HG03066 (cell line): ENCODE measurements at regions not wholly inside any gene's neighbourhood (a gene's known extent, or its start where the extent isn't known, plus 50 kb on each side); places are given as distances from the start of the nearest gene placed in this dataset.

Source experiments
- ATAC-seq: cut with Tn5 transposase; IDR thresholded peaks from one replicate; pipeline ENCODE4 v1.9.1; 2021; ENCODE audit warnings: low read depth; ENCODE audit not compliant: unreplicated experiment

DNA sequence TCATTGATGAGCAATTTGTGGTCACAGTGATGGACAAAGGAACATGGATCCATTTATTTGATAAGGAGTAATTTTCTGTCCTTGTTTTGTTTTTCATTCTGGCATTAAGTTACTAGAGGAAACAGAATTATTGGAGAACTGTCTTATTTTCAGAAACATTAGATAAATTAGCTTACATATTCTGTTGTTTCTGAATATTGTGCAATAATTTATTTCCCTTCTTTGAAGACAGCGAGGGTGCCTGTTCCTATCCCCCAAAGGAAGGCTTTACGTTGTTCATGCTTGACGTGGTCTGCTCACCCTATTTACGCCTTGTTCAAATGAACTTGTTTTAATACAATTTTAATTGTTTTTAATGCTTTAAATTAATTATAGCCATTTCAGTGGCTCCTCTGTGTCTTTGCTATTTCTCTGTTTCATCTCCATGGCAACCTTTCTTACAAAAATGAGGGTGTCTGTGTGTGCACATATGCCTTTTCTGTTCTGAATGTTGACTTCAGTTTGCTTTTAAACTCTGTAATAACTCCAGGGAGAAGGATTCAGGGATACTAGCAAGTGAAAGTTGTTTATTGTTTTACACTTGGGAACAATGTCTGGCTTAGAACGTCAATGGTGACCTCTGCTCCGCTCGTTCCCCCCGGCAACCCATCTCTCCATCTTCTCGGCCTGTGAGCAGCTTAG is 138.3 kb upstream of the PLET1 start:
- no peak for ATAC-seq

DNA sequence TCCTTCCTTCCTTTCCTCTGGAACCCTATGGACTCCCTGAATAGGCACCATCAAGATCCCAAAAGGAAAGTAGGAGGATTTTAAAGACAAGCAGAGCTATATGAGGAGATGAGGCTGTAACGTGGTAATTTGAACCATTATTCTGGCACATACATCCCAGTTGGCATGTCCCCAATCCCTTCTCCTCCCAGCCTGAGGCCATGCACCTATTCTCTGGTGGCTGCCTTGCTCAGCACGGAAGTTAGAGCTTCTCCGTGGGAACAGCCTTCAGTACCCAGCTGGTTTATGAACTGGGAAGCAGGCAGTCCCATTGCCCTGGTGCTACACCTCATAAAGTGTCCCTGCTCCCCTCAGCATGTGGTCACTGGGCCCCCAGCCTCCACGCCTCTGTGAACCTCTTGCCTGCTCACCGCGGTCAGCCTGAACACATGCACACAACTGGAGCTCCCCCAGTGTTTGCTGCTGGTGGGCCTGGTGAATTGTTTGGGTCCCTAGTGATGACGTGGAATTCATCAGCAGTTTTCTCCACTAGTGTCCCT is 139.9 kb upstream of the PLET1 start:
- ATAC-seq: no peak

DNA sequence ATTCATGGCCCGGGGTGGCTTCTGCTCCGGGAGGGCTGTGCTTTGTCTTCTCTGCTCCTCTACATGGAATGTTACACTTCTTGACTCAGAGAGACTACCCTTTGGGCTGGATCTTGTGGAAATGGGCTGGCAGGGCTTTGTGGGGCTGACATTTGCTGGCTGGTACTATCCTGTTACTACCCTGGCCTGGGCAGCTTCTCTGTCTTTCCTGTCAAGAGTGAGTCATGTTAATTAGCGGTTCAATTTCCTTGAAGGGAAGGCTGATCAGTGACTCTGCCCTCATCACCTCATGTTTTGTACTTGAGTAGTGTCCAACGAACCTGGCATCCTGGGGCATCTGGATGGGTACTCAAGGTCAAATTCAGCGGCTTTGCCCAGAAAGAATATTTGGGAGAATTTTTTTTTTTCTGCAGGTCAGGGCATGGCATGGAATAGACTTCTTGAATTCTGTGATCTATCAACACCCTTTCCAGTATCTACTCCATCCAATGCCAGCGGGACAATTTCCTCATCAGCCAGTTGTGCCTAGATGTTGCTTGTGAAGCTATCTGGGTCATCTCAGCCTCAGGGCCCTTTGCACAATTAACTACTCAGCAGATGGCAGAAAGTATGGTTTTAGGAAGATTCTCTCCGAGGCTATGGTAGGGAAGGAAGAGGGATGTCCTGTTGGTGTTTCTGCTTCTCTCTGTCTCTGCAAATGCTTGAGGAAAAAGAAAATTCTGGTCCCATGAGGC is 140.5 kb upstream of the PLET1 start:
- no peak for ATAC-seq

DNA sequence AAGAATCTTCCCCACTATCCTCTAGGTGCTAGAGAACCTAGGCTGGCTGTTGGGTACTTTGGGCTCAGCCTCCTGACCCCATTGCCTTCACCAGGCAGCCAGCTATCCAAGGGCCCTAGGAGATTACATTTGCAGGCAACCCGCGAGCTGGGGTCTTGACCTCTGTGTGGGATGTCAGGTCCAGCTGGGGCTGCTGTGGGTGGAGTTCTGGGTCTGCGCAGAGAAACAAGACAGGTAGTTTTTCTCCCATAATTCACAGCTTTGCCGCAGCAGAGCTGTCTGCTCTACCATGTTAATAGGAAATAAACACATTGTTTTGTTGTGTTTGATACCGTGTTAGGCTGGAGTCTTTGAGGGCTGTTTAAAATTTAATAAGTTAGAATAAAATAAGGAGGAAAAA is 142.8 kb upstream of the PLET1 start:
- ATAC-seq: no peak

DNA sequence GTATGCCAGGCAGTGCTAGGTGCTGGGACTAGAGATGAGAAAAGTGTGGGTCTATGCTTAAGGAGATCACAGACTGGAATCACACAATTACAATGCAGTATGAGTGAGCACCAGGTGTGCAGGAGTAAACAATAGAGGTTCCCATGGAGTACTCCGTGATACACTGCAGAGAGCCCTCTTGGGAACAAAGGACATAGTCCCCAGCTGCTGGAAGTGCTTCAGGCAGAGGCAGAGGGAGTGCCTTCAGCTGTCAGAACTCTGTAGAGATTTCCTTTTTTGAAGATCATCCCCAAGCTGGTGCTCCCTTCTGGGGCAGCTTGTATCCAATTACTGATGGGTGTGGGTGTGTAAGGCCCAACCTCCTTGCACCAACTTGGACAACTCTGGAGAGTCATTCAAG is 143.5 kb upstream of the PLET1 start:
- ATAC-seq: no peak

DNA sequence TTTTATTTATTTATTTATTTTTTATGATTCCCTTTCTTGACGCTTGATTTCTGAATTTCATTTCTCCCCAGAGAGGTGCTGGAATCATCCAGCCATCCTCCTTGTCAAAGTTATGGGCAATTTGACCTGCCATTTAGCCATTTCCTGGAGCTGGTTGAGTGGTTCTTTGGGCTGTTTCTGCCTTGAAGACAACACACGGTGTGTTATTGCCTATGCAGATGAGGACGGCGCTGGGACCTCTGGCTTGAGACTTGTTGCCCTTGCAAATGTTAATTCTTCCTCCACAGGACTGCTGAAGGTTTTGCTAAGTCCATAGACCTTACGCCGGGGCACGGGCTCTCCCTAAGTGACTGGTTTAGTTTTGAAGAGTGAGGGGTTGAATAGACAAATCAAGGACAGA is 147.9 kb upstream of the PLET1 start:
- ATAC-seq: no peak

DNA sequence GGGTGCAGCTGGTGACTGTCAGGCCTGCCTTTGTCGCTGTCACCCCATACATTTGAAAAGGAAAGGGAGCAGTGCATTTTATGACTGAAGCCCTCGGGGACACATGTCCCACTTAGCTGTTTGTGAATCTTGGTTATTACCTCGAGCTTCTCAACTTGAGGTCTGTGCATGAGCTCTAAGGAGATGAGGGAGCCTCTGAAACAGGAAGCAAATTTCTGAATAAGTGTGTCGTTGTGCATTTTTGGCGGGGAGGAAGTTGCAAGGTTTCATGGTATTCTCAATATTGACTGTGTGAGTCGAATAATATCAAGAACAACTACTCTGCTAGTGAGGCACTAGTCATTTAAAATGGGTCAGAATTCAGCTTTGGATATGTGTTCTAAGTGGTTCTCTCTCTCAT is 149.7 kb upstream of the PLET1 start:
- ATAC-seq: no peak

DNA sequence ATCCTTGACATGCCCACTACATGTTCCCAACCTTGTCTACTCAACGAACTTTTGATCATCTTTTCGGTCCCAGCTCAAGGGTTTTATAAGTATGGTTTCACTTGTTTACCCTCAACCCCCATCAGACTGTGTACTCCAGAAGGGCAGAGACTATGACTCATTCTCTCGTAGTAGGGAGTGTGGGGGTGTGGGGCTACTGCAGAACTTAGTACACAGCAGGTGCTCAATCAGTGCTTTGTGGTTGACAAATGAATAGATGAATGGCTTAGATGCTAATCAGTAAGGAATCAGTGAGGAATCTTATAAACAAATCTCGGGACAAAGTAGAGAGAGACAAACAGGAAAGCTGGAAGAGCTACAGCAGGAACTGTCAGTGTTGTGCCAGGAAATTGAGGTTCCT is 151.7 kb upstream of the PLET1 start:
- ATAC-seq: no peak

DNA sequence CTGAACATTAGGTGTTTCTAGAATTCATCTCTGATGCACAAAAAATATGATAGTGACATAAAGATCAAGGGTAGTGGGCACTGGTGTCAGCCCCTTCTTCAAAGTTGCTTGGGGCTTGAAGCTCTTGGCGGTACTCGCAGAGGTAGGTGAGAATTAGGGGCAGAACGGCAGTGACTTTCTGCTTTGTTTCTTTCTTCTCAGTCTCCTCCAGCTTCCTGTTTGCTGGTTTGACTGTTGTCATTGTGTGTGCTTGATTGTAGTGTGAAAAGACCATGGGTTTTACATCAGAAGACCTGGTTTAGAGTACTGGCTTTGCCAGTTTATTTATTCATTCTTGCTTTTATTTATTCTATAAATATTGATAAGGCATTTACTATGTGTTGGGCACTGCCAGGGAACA is 156.7 kb upstream of the PLET1 start:
- no peak for ATAC-seq

DNA sequence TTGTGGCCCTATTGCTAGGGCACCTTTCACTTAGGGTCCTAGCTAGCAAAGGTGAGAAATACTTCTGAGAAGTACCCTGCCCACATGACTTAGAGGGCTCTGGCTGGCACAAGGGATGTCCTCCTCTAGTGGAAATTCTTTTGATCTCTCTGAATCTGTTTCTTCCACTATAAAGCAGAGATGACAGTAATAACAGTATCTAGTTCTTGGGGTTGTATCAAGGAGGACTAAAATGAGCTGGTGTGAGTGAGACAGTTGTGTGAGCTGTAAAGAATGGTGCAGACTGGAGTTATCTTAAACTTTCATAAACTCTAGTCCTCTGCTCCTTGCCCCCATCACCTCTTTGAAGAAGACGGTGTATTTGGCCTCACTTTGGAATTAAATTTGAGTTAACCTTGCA is 157.8 kb upstream of the PLET1 start:
- no peak for ATAC-seq

DNA sequence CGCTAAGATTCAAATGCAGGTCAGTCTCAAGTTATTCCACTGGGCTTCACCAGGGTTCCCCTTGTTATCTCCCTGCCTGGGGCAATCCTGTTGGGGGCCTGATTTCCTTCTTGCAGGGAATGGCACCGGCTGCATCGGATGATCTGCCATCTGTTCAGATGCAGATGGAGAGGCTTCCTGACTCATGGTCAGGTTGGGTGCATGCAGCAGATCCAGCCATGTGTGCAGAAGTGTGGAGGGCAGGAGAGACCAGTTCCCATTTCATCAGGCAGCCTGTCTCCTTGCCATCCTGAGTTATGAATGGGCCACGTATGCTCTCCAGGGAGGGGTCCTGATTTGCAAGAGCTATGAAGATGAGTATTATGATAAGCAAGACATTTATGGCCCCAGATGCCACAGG is 161.2 kb upstream of the PLET1 start:
- ATAC-seq: no peak

DNA sequence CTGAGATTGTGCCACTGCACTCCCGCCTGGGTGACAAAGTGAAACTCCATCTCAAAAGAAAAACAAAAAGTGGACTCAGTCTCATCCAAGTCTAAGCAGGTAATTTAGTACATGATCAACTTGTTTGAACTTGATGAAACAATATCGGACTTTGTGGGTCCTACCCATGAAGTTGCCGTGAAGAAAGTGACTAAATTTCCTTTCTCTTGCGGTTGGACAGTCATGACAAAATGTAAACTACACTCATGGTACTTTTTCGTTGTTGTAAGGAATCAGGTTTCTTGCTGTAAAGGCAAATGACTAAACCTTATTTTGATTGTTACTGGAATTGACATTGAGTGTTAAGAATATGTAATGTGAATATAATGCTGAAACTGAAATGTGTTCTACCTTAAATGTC is 164.5 kb upstream of the PLET1 start:
- no peak for ATAC-seq

DNA sequence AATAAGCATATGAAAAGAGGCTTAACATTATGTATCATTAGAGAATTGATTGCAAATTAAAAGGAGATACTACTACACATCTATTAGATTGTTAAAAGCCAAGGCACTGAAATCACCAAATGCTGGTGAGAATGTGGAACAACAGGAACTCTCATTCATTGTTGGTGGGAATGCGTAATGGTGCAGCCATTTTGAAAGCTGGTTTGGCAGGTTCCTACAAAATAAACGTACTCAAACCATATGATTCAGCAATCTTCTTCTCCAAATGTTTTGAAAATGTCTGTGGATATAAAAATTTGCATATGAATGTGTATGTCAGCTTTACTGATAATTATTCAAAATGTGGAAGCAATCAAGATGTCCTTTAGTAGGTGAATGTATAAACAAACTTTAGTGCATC is 176.4 kb upstream of the PLET1 start:
- ATAC-seq: no peak

DNA sequence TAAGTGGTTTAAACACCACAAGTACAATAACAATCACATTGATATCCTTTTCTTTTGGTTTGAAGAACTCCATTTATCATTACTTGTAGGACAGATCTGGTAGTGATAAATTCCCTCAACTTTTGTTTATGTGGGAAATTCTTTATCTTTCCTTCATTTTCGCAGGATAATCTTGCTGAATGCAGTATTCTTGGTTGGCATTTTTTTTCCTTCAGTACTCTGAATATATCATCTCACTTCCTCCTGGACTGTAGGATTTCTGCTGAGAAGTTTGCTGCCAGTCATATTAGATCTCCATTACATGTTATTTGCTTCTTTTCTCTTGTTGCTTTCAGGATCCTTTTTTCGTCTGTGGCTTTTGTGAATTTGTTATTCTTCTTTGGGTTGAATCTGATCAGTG is 179.0 kb upstream of the PLET1 start:
- no peak for ATAC-seq

DNA sequence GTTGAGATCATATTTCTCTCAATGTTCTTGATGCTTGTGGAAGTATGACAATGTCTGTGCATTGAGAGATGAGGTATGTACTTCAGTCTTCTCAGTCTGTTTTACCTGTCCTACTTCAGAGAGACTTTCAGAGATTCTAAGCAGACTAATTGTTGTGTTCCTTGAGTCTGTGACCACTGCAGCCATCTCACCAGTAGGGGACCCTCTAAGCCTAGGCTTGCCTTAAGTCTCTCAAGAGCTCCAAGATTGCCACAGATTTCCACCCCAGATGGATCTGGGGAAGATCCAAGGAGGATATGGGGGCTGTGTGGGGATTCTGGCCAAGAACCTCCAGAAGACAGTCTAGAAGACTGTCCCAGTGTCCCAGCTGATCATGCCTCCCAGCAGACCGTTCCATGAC is 179.9 kb upstream of the PLET1 start:
- ATAC-seq: no peak

DNA sequence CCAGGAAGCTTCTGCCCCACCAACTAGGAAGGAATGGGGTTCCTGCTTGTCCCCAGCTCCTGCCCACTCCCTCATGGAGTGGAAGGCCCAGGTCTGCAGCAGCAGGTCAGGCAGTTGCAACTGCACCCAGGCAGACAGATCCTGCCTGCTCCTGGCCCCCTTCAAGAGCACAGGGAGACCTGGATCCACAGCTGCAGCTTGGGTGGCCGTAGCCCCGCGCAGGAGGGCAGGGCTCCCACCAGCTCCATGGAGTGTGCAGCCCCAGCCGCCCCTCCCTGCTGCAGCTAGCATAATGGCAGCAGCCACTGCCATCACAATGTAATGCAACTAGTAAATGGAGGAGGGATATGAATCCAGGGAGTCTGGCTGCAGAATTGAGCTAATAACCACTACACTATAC is 187.5 kb upstream of the PLET1 start:
- no peak for ATAC-seq

DNA sequence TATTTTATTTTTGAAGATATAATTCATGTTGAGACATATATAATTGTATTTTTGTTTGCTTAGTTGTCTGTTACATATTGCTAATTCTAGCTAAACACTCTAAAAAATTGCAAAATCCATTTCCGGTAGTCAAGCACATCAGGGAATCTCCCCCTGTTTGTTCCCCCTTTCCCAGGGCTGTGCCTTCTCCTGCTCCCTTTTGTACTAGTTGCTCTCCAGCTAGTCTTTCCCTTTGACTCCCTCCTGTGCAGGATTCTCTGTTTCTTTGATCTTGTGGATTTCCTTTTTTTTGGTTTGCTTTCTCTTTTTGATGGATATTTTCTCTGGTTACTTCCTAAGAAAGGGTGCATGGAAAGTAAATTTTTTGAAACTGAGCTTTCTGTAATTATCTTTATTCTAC is 188.1 kb upstream of the PLET1 start:
- no peak for ATAC-seq

DNA sequence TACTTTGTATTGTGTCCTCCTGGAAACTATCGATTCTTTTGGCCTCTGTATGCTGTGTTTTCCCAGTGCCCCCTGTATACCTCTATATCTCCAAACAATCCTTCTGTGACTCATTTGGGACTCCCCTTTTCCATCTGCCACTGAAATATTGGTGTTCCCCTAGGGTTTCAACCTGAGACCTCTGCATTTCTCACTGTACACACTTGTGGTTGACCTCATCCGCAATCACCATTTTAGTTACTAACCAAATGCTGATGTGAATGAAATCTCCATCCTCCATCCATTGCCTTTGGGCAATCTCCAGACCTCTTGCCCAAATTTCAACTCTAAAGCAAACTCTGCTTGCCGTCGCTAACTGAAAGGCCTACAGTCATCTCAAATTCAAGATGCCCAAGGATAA is 190.6 kb upstream of the PLET1 start:
- no peak for ATAC-seq

DNA sequence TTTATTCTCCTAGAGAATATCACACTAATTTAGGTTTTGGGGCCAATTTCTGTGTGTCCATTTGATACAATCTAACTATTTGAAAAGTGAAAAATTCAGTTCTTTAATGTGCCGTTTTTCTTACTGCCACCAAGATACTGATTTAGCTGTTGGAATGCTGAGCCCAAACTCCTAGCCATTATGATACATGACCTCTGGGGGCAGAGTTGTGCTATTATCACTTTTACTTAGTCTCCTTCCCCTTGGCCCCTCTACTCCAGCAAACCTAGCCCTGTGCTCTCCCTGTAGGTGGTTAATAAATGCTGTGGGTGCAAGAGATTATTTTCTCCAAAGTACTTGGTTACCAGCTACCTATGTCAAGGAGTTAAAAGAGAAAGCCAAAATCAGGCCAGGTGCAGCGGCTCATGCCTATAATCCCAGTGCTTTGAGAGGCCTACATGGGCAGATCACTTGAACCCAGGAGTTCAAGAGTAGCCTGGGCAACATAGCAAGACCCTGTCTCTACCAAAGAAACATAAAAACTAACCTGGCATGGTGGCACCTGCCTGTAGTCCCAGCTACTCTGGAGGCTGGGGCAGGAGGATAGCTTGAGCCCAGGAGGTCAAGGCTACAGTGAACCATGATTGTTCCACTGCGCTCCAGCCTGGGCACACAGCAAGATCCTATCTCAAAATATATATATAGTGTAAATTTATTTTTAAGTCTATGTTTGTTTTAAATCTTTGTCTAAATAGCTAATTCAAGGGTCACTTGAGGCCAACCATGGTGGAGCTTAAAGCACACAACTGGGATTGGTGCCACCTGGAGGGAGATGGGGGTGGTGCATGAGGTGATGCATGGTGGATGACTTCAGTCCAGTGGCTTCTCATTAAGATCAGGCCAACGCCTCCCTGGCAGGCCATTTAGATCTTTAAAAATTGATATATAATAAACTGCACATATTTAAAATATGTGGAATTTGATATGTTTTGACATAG is 193.2 kb upstream of the PLET1 start:
- ATAC-seq: no peak

DNA sequence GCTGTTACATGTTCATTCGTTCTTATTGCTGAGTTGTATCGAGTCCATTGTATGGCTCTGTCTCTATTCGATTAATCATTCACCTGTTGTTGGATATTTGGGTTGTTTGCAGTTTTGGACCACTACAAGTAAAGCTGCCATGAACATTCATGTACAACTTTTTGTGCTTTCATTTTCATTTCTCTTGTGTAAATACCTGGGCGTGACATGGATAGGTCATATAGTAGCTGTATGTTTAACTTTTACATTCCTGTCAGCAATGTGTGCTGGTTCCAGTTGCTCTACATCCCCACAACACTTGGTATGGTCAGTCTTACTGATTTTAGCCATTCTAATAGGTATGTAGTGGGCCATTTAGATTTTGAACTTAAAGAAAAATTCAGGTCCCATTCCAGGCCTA is 194.2 kb upstream of the PLET1 start:
- no peak for ATAC-seq

DNA sequence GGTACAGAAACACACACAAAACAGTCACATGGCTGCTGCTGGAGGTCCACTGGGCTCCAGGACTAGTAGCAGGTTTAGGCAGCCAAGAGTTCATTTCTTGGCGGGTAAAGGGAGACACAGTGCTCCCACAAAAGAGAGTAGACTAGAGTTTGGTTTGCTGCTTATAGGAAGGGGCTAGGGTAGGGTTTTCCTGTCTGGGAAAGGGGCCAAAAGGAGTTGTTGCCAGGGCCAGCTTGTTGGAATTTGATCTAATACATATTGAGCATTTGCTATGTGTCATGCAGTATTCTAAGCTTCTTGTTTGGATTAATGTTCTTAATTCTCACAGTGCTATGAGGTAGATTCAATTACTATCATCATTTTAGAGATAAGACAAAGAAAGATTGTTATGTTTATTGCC is 195.1 kb upstream of the PLET1 start:
- no peak for ATAC-seq
